ENCODE measurements at regions not wholly inside any gene's neighbourhood (a gene's known extent, or its start where the extent isn't known, plus 50 kb on each side); places are given as distances from the start of the nearest gene placed in this dataset.
"Not testable (repeated sequence)": the region's sequence is repeated elsewhere in the genome, so short reads cannot be mapped to it uniquely, and the experiment has no call there.

GRCh38 chr1:60257531-60257930 is 184.0 kb upstream of the C1orf87 start:
- no peaks in the 10 kb centered on the region for H3K36me3 ChIP-seq (ENCODE audit: insufficient read depth)
- no peak overlapping the region for H3K9ac ChIP-seq
- H3K27me3 ChIP-seq (ENCODE audit: insufficient read depth, low read depth) = no peaks in the 10 kb centered on the region
- H2AFZ ChIP-seq (ENCODE audit: low read depth) = no peak overlapping the region
- H3K4me2 ChIP-seq = no peak overlapping the region
- no peak overlapping the region for H3K4me3 ChIP-seq (IDR thresholded peaks at IDR 0.05; ENCODE audit: insufficient read depth, low read depth, low read length)
- H3K4me1 ChIP-seq (ENCODE audit: low read depth, poor library complexity, severe bottlenecking) = no peaks in the 10 kb centered on the region
- no peaks in the 10 kb centered on the region for H3K79me2 ChIP-seq (ENCODE audit: insufficient read depth, low read depth)
- H3K27ac ChIP-seq = no peak overlapping the region
- no peaks in the 10 kb centered on the region for H4K20me1 ChIP-seq (ENCODE audit: insufficient read depth)
- TF ChIP-seq CTCF (conservative IDR thresholded peaks at IDR 0.05; ENCODE audit: low read depth, low read length) = no peak

GRCh38 chr1:60255565-60255964 is 182.0 kb upstream of the C1orf87 start:
- no peaks in the 10 kb centered on the region for H3K27me3 ChIP-seq (ENCODE audit: insufficient read depth, low read depth)
- no peak overlapping the region for H3K4me3 ChIP-seq (IDR thresholded peaks at IDR 0.05; ENCODE audit: insufficient read depth, low read depth, low read length)
- H3K27ac ChIP-seq = no peak overlapping the region
- no peak for TF ChIP-seq CTCF (conservative IDR thresholded peaks at IDR 0.05; ENCODE audit: low read depth, low read length)
- H3K4me1 ChIP-seq (ENCODE audit: low read depth, poor library complexity, severe bottlenecking) = no peaks in the 10 kb centered on the region
- no peak overlapping the region for H2AFZ ChIP-seq (ENCODE audit: low read depth)
- H4K20me1 ChIP-seq (ENCODE audit: insufficient read depth) = no peaks in the 10 kb centered on the region
- H3K36me3 ChIP-seq (ENCODE audit: insufficient read depth) = no peaks in the 10 kb centered on the region
- no peak overlapping the region for H3K9ac ChIP-seq
- no peaks in the 10 kb centered on the region for H3K79me2 ChIP-seq (ENCODE audit: insufficient read depth, low read depth)
- no peak overlapping the region for H3K4me2 ChIP-seq

- Histone ChIP-seq H3K4me2 (no peak overlapping the region), H3K27ac (no peak overlapping the region), H3K79me2 (ENCODE audit: insufficient read depth, low read depth) (no peaks in the 10 kb centered on the region), H3K27me3 (ENCODE audit: insufficient read depth, low read depth) (no peaks in the 10 kb centered on the region), H3K4me1 (ENCODE audit: low read depth, poor library complexity, severe bottlenecking) (no peaks in the 10 kb centered on the region), H4K20me1 (ENCODE audit: insufficient read depth) (no peaks in the 10 kb centered on the region), H2AFZ (ENCODE audit: low read depth) (no peak overlapping the region), H3K36me3 (ENCODE audit: insufficient read depth) (no peaks in the 10 kb centered on the region), H3K9ac (no peak overlapping the region), H3K4me3 (IDR thresholded peaks at IDR 0.05; ENCODE audit: insufficient read depth, low read depth, low read length) (no peak overlapping the region)
- no peak for TF ChIP-seq CTCF (conservative IDR thresholded peaks at IDR 0.05; ENCODE audit: low read depth, low read length)
These were observed 177.9 kb upstream of the C1orf87 start for GRCh38 chr1:60251426-60251825.

- not testable (repeated sequence) for H3K4me2 ChIP-seq; H3K27me3 ChIP-seq (ENCODE audit: insufficient read depth, low read depth); H3K4me1 ChIP-seq (ENCODE audit: low read depth, poor library complexity, severe bottlenecking); H3K4me3 ChIP-seq (IDR thresholded peaks at IDR 0.05; ENCODE audit: insufficient read depth, low read depth, low read length); H2AFZ ChIP-seq (ENCODE audit: low read depth); H3K27ac ChIP-seq; H4K20me1 ChIP-seq (ENCODE audit: insufficient read depth); H3K36me3 ChIP-seq (ENCODE audit: insufficient read depth); H3K9ac ChIP-seq; H3K79me2 ChIP-seq (ENCODE audit: insufficient read depth, low read depth)
These were observed 173.9 kb upstream of the C1orf87 start for GRCh38 chr1:60247467-60247866.

- Histone ChIP-seq H3K79me2 (ENCODE audit: insufficient read depth, low read depth) (no peaks in the 10 kb centered on the region), H3K4me2 (no peak overlapping the region), H4K20me1 (ENCODE audit: insufficient read depth) (no peaks in the 10 kb centered on the region), H3K36me3 (ENCODE audit: insufficient read depth) (no peaks in the 10 kb centered on the region), H3K4me1 (ENCODE audit: low read depth, poor library complexity, severe bottlenecking) (no peaks in the 10 kb centered on the region), H3K27me3 (ENCODE audit: insufficient read depth, low read depth) (no peaks in the 10 kb centered on the region), H2AFZ (ENCODE audit: low read depth) (no peak overlapping the region), H3K9ac (no peak overlapping the region), H3K4me3 (IDR thresholded peaks at IDR 0.05; ENCODE audit: insufficient read depth, low read depth, low read length) (no peak overlapping the region), H3K27ac (no peak overlapping the region)
- no peak for TF ChIP-seq CTCF (conservative IDR thresholded peaks at IDR 0.05; ENCODE audit: low read depth, low read length)
These were observed 171.8 kb upstream of the C1orf87 start for GRCh38 chr1:60245324-60245723.
